Left cardiac atrium (tissue), 4 donors: ENCODE measurements at regions not wholly inside any gene's neighbourhood (a gene's known extent, or its start where the extent isn't known, plus 50 kb on each side); places are given as distances from the start of the nearest gene placed in this dataset.
"Not testable (repeated sequence)": the region's sequence is repeated elsewhere in the genome, so short reads cannot be mapped to it uniquely, and the experiment has no call there.

ENCODE experiments used
- ATAC-seq, 2 donors: fragments of 200-7000 bp; cut with Tn5 transposase; one replicate each; pipeline ENCODE4 v1.9.1; 2020; ENCODE audit warnings: mild to moderate bottlenecking in 2 of 2, moderate library complexity in 2 of 2
- DNase-seq: peaks from one replicate; pipeline ENCODE4 v3.0.0-alpha.2; 2020
- intact Hi-C, 2 donors: fragments of 100-400 bp; cut with DNase I; formaldehyde crosslinking; loops; one replicate each; pipeline versions ENCODE4 v1.14.1 to v1.15.1; 2022 to 2023
- donor health status: DM: no; HTN: yes; CAD: no.
- donor health status: DM: no; HTN: yes; CAD: no; lungs with severe emphysema.
- donor health status: DM: yes; HTN: yes; CAD: no.
- donor health status: Dilated cardiomyopathy.

DNA sequence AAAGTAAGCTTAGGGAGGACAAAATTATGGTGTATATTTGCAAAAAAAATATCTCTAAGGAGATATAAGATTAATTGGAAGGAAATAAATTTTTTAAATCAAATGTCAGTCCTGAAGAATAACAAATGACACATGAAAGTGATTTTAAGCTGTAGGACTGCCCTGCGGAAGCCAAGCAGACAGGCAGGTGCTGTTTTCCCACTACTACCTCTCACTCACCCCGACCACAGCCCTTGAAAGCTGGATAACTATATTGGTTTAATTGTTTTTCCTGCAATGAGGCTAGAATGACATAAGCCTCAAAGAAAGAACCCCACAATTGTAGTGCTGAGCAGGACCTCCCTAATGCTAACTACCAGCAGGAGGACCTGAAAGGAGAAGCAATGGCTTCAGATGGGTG is 68.6 kb upstream of the VIPR2 start:
- no peak for ATAC-seq
- DNase-seq, result no peak
- intact Hi-C loops, result no loop called here

DNA sequence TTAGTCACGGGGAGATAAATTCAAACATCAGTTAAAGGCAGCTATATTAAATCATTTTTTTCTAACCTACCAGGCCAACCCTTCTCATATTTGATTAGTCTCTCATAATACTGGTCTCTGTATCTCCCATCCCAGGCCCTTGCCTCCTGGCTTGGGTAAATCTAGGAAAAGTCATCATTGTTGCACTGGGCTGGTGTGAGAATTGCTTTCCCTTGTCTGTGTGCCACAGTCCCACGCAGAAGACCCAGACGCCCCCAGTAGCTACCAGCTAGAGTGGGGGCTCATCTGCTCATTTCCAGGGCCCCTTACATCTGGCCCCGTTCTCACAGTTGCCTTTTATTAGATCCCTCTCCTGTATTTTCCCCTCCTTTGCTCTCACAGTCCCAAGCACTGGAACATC is 67.6 kb upstream of the VIPR2 start:
- DNase-seq (no peak), ATAC-seq (no peak)
- intact Hi-C loops, result no loop called here

- ATAC-seq (peak; percentile 80 to 83), DNase-seq (no peak)
- intact Hi-C loops, result no loop called here
Measured at GRCh38 chr7:159211540-159212182, 67.0 kb upstream of the VIPR2 start.

DNA sequence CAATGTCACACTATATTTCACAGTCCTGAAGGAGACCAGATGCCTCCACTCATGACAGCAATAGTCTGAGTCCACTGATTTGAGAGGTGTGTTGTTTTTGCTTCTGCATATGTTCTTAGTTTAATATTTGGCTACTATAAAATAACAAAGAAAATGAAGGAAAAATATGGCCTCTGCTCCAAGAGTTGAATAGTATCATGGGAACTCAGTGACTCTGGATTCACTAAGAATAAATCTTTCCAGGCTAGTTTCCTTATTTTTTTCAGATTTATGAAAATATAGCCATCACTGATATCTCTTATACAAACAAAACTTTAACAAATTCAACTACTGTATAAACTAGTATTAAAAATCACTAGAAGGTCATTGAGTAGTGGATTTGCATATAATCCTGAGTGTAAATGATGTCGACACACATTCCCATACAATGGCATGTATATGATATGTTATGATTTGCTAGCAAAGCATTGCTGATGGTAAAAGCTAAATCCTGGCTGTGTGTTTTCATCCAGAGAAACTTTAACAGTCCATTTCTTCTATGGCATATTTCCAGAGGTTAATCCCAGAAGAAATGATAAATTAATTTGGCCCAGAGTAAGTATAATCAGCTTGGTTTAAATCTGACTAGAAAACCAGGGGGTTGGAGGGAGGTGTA is 66.0 kb upstream of the VIPR2 start:
- intact Hi-C loops, result no loop called here
- DNase-seq (no peak), ATAC-seq (no peak)

- intact Hi-C loops, result no loop called here
- DNase-seq, result no peak
- no peak for ATAC-seq
Measured at GRCh38 chr7:159209429-159209828, 64.8 kb upstream of the VIPR2 start.

- intact Hi-C loops, result no loop called here
- DNase-seq (no peak), ATAC-seq (no peak)
Measured at GRCh38 chr7:159207951-159208350, 63.3 kb upstream of the VIPR2 start.

DNA sequence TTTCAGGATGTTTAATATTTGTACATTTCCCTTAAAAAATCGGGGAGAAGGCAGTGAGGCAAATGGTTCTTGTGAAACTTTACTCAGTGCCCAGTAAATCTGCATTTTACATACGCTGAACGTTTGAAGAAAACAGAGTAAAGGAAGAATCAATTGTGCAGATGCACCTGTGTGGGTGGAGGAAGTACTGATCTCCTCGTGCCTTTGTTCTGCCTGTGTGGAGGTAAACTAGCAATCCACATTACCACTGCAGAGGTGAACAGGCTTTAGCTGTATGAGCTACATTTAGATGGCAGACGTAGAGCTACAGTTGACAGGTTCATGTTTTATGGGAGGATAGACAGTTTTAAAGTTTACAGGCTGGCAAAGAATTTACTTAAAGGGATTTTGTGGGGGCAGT is 62.7 kb upstream of the VIPR2 start:
- ATAC-seq (no peak), DNase-seq (no peak)
- intact Hi-C loops, result no loop called here

- ATAC-seq, result no peak
- intact Hi-C loops, result no loop called here
- no peak for DNase-seq
Measured at GRCh38 chr7:159205833-159206232, 61.2 kb upstream of the VIPR2 start.

GRCh38 chr7:159204664-159205063 is 60.0 kb upstream of the VIPR2 start:
- ATAC-seq (no peak), DNase-seq (no peak)
- intact Hi-C loops, result no loop called here

GRCh38 chr7:159203253-159203652 is 58.6 kb upstream of the VIPR2 start:
- DNase-seq, intact Hi-C loops, ATAC-seq: not testable (repeated sequence)

DNA sequence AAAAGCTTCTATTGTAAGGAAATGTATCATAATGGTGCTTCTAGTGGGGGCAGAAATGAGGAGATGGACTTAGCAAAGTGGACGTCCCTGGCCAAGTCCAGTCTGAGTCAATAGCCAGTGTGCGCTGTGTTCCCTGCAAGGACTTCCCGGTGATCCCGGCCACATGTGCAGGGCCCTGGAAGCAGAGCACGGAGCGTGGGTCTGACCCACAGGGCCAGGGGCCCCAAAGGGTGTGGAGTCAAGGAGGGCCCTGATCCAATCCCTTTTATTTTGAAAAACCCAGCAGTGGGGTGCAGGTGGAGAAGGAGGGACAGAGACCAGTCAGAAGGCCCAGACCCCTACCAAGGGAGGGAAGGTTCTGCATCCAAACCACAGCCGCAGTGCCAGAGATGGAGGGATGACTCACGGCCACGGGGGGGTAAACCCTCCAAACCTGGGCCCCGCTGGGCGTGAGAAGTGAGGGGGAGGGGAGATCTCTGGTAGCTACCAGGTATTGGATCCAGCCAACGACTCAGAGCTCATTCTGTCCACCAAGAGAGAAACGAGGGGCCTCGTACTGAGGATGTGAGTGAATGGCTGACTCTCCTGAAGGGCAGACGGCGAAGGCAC is 57.2 kb upstream of the VIPR2 start:
- intact Hi-C loops, result no loop called here
- DNase-seq, result no peak
- no peak for ATAC-seq

GRCh38 chr7:159200421-159200820 is 55.8 kb upstream of the VIPR2 start:
- ATAC-seq, result no peak
- intact Hi-C loops, result no loop called here
- DNase-seq, result no peak

- no peak for DNase-seq
- intact Hi-C loops, result no loop called here
- ATAC-seq, result peak in 1 of 2 donors; percentile 34
Measured at GRCh38 chr7:159198016-159198724, 53.5 kb upstream of the VIPR2 start.

DNA sequence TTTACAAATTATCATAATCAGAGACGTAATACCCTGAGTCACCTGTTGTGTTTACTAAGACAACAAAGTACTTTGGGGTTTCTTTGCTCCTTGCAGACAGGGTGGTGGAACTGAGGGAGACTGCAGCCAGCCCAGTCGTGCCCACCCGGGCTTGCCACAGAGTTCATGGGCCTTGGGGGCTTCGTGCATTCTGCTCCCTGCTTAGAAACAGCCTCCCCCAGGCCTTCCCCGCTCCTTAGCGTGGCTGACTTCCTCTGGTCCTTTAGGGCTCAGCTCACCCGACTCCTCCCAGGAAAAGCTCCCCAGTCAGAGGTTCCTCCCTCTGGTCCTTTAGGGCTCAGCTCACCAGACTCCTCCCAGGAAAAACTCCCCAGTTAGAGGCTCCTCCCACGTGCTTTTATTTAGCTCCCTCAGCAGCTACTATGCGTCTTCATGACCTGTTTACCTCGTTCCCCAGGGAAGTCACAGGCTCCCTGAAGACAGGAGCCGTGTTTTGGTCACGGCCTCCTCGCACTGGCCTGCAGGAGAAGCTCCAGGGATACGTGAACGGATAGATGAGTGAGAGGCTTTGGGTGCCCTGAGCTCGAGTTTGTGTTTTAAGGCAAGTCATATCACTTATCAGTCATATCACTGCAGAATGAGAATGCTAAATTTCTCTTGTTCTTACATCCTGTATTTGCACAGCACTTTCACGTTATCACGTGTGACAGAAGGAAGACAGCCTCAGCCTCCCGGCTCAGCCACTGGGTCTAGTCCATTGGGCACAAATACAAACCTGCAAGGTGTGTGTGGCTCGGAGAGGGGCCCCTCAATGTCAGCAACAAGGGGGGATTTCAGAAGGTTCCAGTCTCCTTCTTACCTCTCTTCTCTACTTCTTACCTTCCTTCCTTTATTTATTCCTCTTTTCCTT is 52.7 kb upstream of the VIPR2 start:
- intact Hi-C loops, result no loop called here
- peak; percentile 65 to 78 for ATAC-seq
- DNase-seq, result no peak

GRCh38 chr7:159196584-159196983 is 51.9 kb upstream of the VIPR2 start:
- DNase-seq (no peak), ATAC-seq (no peak)
- intact Hi-C loops, result no loop called here

DNA sequence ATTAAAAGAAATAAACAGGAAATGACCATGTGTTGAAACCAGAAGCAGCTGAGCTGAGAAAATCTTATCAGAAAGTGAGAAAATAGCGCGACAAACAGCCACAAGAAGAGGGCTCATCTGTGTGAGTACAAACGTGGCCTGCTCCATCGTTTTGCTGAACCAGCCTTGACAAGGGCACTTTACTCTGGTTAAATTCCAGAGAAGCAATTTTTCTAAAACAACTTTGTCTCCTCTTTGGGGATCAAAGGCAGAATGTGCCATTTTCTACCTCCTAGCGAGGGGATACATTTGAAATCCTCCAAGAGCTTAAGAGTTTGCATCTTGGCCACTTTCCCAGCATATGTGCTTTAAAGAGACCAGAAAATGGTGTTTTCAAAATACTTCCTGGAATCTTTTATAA is 51.3 kb upstream of the VIPR2 start:
- intact Hi-C loops, result no loop called here
- DNase-seq (no peak), ATAC-seq (no peak)
